ENCODE measurements at regions not wholly inside any gene's neighbourhood (a gene's known extent, or its start where the extent isn't known, plus 50 kb on each side); places are given as distances from the start of the nearest gene placed in this dataset.

DNA sequence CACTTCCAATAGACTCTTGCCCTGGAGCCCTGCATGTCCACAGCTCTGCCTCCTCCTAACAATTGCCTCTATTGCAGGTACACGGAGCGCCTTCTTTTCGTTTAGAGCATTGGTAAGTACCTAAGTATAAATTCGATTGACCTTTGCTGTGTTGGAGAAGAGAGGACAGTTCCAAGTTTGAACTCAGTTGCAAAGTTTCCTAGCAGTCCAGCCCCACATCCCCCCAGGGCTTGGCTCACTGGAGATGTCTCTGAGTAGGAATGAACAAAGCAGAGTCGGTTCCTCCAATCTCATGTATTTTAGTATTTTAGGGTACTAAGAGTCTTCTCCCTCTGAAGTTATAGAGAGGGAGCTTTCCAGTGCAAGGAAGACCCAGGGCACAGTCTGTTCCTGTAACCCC lies 238.9 kb upstream of the AJAP1 start:
- TF ChIP-seq, protein P1, sequence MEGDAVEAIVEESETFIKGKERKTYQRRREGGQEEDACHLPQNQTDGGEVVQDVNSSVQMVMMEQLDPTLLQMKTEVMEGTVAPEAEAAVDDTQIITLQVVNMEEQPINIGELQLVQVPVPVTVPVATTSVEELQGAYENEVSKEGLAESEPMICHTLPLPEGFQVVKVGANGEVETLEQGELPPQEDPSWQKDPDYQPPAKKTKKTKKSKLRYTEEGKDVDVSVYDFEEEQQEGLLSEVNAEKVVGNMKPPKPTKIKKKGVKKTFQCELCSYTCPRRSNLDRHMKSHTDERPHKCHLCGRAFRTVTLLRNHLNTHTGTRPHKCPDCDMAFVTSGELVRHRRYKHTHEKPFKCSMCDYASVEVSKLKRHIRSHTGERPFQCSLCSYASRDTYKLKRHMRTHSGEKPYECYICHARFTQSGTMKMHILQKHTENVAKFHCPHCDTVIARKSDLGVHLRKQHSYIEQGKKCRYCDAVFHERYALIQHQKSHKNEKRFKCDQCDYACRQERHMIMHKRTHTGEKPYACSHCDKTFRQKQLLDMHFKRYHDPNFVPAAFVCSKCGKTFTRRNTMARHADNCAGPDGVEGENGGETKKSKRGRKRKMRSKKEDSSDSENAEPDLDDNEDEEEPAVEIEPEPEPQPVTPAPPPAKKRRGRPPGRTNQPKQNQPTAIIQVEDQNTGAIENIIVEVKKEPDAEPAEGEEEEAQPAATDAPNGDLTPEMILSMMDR (IDR thresholded peaks at IDR 0.05): no peak
- TF ChIP-seq POLR2A (IDR thresholded peaks at IDR 0.05) (no peak), EP300 (IDR thresholded peaks at IDR 0.05) (no peak)

All from tibial nerve (tissue), 4 donors.